Type B pancreatic cell (in vitro differentiated cells): ENCODE measurements at regions not wholly inside any gene's neighbourhood (a gene's known extent, or its start where the extent isn't known, plus 50 kb on each side); places are given as distances from the start of the nearest gene placed in this dataset.

Experiments
- DNase-seq: peaks from one replicate; pipeline ENCODE4 v3.0.0; 2021; ENCODE audit warnings: mixed read lengths; ENCODE audit not compliant: unreplicated experiment; ENCODE audit errors: extremely low spot score
- H3K27ac Mint-ChIP-seq: 2 replicates; pipeline ENCODE4 v1.8.0; 2021; ENCODE audit warnings: mild to moderate bottlenecking, mixed read lengths
- H3K27me3 Mint-ChIP-seq: 2 replicates; pipeline ENCODE4 v1.8.0; 2021; ENCODE audit warnings: mixed read lengths
- H3K36me3 Mint-ChIP-seq: 2 replicates; pipeline ENCODE4 v1.8.0; 2021; ENCODE audit warnings: mixed read lengths
- H3K4me1 Mint-ChIP-seq: one replicate; pipeline ENCODE4 v1.8.0; 2021; ENCODE audit warnings: mixed read lengths; ENCODE audit not compliant: unreplicated experiment
- H3K4me3 Mint-ChIP-seq: 2 replicates; pipeline ENCODE4 v1.8.0; 2021; ENCODE audit warnings: mild to moderate bottlenecking, mixed read lengths
- H3K9me3 Mint-ChIP-seq: 2 replicates; pipeline ENCODE4 v1.8.0; 2021; ENCODE audit warnings: mixed read lengths
- CTCF ChIP-seq: fragments of 200-600 bp; sonication (generic); conservative IDR thresholded peaks from 2 replicates; pipeline ENCODE4 v1.5.0; 2021; ENCODE audit warnings: antibody characterized with exemption, mild to moderate bottlenecking

- no peak for TF ChIP-seq CTCF
- no peak for DNase-seq
- Mint-ChIP-seq H3K4me3 (no peak overlapping the region), H3K36me3 (no peaks in the 10 kb centered on the region), H3K27me3 (no peaks in the 10 kb centered on the region), H3K27ac (no peak overlapping the region), H3K4me1 (no peaks in the 10 kb centered on the region), H3K9me3 (no peaks in the 10 kb centered on the region)
Measured at GRCh38 chr12:47356129-47356700, 276.5 kb upstream of the AMIGO2 start.

- Mint-ChIP-seq H3K4me1 (no peaks in the 10 kb centered on the region), H3K27me3 (no peaks in the 10 kb centered on the region), H3K36me3 (no peaks in the 10 kb centered on the region), H3K27ac (no peak overlapping the region), H3K9me3 (no peaks in the 10 kb centered on the region), H3K4me3 (no peak overlapping the region)
- no peak for TF ChIP-seq CTCF
- no peak for DNase-seq
Measured at GRCh38 chr12:47353508-47353907, 273.7 kb upstream of the AMIGO2 start.

GRCh38 chr12:47352067-47352466 is 272.3 kb upstream of the AMIGO2 start:
- Mint-ChIP-seq H3K27ac (no peak overlapping the region), H3K4me1 (no peaks in the 10 kb centered on the region), H3K4me3 (no peak overlapping the region), H3K36me3 (no peaks in the 10 kb centered on the region), H3K27me3 (no peaks in the 10 kb centered on the region), H3K9me3 (no peaks in the 10 kb centered on the region)
- TF ChIP-seq CTCF: no peak
- DNase-seq: no peak

GRCh38 chr12:47351526-47351925 is 271.8 kb upstream of the AMIGO2 start:
- Mint-ChIP-seq H3K27ac (no peak overlapping the region), H3K4me1 (peaks cover 3% of the 10 kb centered on the region), H3K4me3 (no peak overlapping the region), H3K9me3 (no peaks in the 10 kb centered on the region), H3K27me3 (no peaks in the 10 kb centered on the region), H3K36me3 (no peaks in the 10 kb centered on the region)
- DNase-seq: no peak
- TF ChIP-seq CTCF: no peak

GRCh38 chr12:47350062-47350408 is 270.3 kb upstream of the AMIGO2 start:
- no peak for DNase-seq
- no peak overlapping the region for H3K4me3 Mint-ChIP-seq
- peaks cover 7% of the 10 kb centered on the region for H3K4me1 Mint-ChIP-seq
- TF ChIP-seq CTCF: no peak
- no peaks in the 10 kb centered on the region for H3K36me3 Mint-ChIP-seq
- no peak overlapping the region for H3K27ac Mint-ChIP-seq
- H3K9me3 Mint-ChIP-seq: no peaks in the 10 kb centered on the region
- H3K27me3 Mint-ChIP-seq: no peaks in the 10 kb centered on the region
